CD4-positive, alpha-beta T cell (primary cell): ENCODE measurements at regions not wholly inside any gene's neighbourhood (a gene's known extent, or its start where the extent isn't known, plus 50 kb on each side); places are given as distances from the start of the nearest gene placed in this dataset.

Experiments used
- ATAC-seq: fragments of 200-7000 bp; cut with Tn5 transposase; one replicate; pipeline ENCODE4 v1.10.0; 2022; ENCODE audit warnings: mild to moderate bottlenecking; ENCODE audit not compliant: poor library complexity
- CTCF ChIA-PET: fragments of 350-600 bp; sonication (Branson Sonifier 250); formaldehyde crosslinking; loops from one replicate; lab custom pipeline; 2021; ENCODE audit warnings: antibody characterized with exemption, inconsistent platforms; lab: Charles Lee
- POLR2A ChIA-PET: fragments of 350-600 bp; sonication (Branson Sonifier 250); formaldehyde crosslinking; loops from one replicate; lab custom pipeline; 2021; ENCODE audit warnings: antibody characterized with exemption, inconsistent platforms; lab: Charles Lee
- DNase-seq, 14 experiments: peaks; one replicate each; pipeline ENCODE4 v3.0.0-alpha.2; 2013 to 2020; ENCODE audit warnings: mixed read lengths in 2 of 14
- H3K27ac ChIP-seq, 2 donors: one replicate each; pipeline versions ENCODE4 v1.5.1 to v1.7.0; 2013; ENCODE audit warnings: low read length in 2 of 2, low read depth in 1 of 2, mild to moderate bottlenecking in 1 of 2
- H3K27me3 ChIP-seq, 2 experiments: 1 replicate in 1 of 2; 2 replicates in 1 of 2; pipeline versions ENCODE4 v1.6.1 to v1.7.0; 2013; ENCODE audit warnings: low read length in 2 of 2, control low read depth in 1 of 2, mild to moderate bottlenecking in 1 of 2, moderate library complexity in 1 of 2; ENCODE audit not compliant: insufficient read depth in 2 of 2, control insufficient read depth in 1 of 2
- H3K36me3 ChIP-seq: one replicate; pipeline ENCODE4 v1.6.1; 2013; ENCODE audit warnings: low read length, control low read depth; ENCODE audit not compliant: insufficient read depth
- H3K4me1 ChIP-seq: one replicate; pipeline ENCODE4 v1.6.1; 2013; ENCODE audit warnings: low read length, control low read depth; ENCODE audit not compliant: insufficient read depth
- H3K4me3 ChIP-seq: one replicate; pipeline ENCODE4 v1.5.1; 2013; ENCODE audit warnings: mild to moderate bottlenecking, low read length, moderate library complexity
- H3K9me3 ChIP-seq, 2 experiments: 1 replicate in 1 of 2; 2 replicates in 1 of 2; pipeline versions ENCODE4 v1.6.1 to v1.7.0; 2013; ENCODE audit warnings: low read length in 2 of 2, mild to moderate bottlenecking in 2 of 2, control low read depth in 1 of 2, moderate library complexity in 1 of 2; ENCODE audit not compliant: control insufficient read depth in 1 of 2, insufficient read depth in 1 of 2
- H3K27ac Mint-ChIP-seq: one replicate; pipeline ENCODE4 v1.8.0; 2020; ENCODE audit warnings: mixed read lengths
- H3K27me3 Mint-ChIP-seq: one replicate; pipeline ENCODE4 v1.8.0; 2021; ENCODE audit warnings: mixed read lengths
- H3K36me3 Mint-ChIP-seq: one replicate; pipeline ENCODE4 v1.8.0; 2021; ENCODE audit warnings: low read depth, mixed read lengths
- H3K4me1 Mint-ChIP-seq: one replicate; pipeline ENCODE4 v1.8.0; 2021; ENCODE audit warnings: low read depth, mixed read lengths
- H3K4me3 Mint-ChIP-seq: one replicate; pipeline ENCODE4 v1.8.0; 2020; ENCODE audit warnings: mild to moderate bottlenecking, mixed read lengths
- H3K9me3 Mint-ChIP-seq: one replicate; pipeline ENCODE4 v1.8.0; 2020; ENCODE audit warnings: mixed read lengths
- CTCF ChIP-seq: fragments of 200-600 bp; IDR thresholded peaks from one replicate; pipeline ENCODE4 v1.8.0; 2022; ENCODE audit warnings: antibody characterized with exemption, mild to moderate bottlenecking
- intact Hi-C, 2 experiments: fragments of 100-400 bp; cut with DNase I in 1 of 2; cut with micrococcal nuclease in 1 of 2; formaldehyde crosslinking; loops; one replicate each; pipeline versions ENCODE4 v1.15.1 to v1.9.0; 2023 to 2025; cut with DNase I, micrococcal nuclease

GRCh38 chr4:85113706-85114105 lies 147.2 kb upstream of the WDFY3 start:
- ATAC-seq (no peak), DNase-seq (no peak)
- no peak overlapping the region for H3K4me3 ChIP-seq
- no peaks in the 10 kb centered on the region for H3K27me3 ChIP-seq
- H3K4me1 Mint-ChIP-seq: no peaks in the 10 kb centered on the region
- peaks cover 2% of the 10 kb centered on the region for H3K9me3 Mint-ChIP-seq
- no peak overlapping the region for H3K27ac Mint-ChIP-seq
- H3K27me3 Mint-ChIP-seq: no peaks in the 10 kb centered on the region
- intact Hi-C loops: no loop called here
- H3K4me3 Mint-ChIP-seq: no peak overlapping the region
- peaks cover 0 to 5% of the 10 kb centered on the region in 2 experiments for H3K9me3 ChIP-seq
- ChIA-PET CTCF (no interaction called here), POLR2A (no interaction called here)
- H3K36me3 Mint-ChIP-seq: no peaks in the 10 kb centered on the region
- no peaks in the 10 kb centered on the region for H3K4me1 ChIP-seq
- H3K36me3 ChIP-seq: no peaks in the 10 kb centered on the region
- H3K27ac ChIP-seq: no peak overlapping the region
- no peak for TF ChIP-seq CTCF

- Histone ChIP-seq H3K36me3 (no peaks in the 10 kb centered on the region), H3K9me3 (peaks cover 0 to 5% of the 10 kb centered on the region in 2 experiments), H3K4me3 (no peak overlapping the region), H3K27ac (no peak overlapping the region), H3K27me3 (no peaks in the 10 kb centered on the region), H3K4me1 (no peaks in the 10 kb centered on the region)
- ChIA-PET CTCF (interaction anchor here (0.6 kb wide), 1 partner anchor 1689 kb away, joined by 3 read pairs; no protein-coding TSS in a partner anchor), POLR2A (no interaction called here)
- Mint-ChIP-seq H3K9me3 (peaks cover 5% of the 10 kb centered on the region), H3K36me3 (no peaks in the 10 kb centered on the region), H3K27ac (no peak overlapping the region), H3K4me3 (no peak overlapping the region), H3K27me3 (no peaks in the 10 kb centered on the region), H3K4me1 (no peaks in the 10 kb centered on the region)
- ATAC-seq: no peak
- intact Hi-C loops: no loop called here
- no peak for TF ChIP-seq CTCF
- DNase-seq: no peak
These were observed 148.0 kb upstream of the WDFY3 start for GRCh38 chr4:85114526-85114925.

GRCh38 chr4:85116008-85116407 lies 149.5 kb upstream of the WDFY3 start:
- no peak for TF ChIP-seq CTCF
- DNase-seq: no peak
- ChIA-PET POLR2A (no interaction called here), CTCF (no interaction called here)
- no peaks in the 10 kb centered on the region for H3K27me3 Mint-ChIP-seq
- no peak overlapping the region for H3K4me3 Mint-ChIP-seq
- Histone ChIP-seq H3K36me3 (no peaks in the 10 kb centered on the region), H3K9me3 (peaks cover 0 to under 1% of the 10 kb centered on the region in 2 experiments), H3K4me3 (no peak overlapping the region), H3K27me3 (no peaks in the 10 kb centered on the region), H3K27ac (no peak overlapping the region), H3K4me1 (no peaks in the 10 kb centered on the region)
- H3K27ac Mint-ChIP-seq: no peak overlapping the region
- H3K4me1 Mint-ChIP-seq: no peaks in the 10 kb centered on the region
- H3K9me3 Mint-ChIP-seq: peaks cover 5% of the 10 kb centered on the region
- intact Hi-C loops: no loop called here
- no peak for ATAC-seq
- no peaks in the 10 kb centered on the region for H3K36me3 Mint-ChIP-seq
